22Rv1 (cell line): ENCODE measurements at regions not wholly inside any gene's neighbourhood (a gene's known extent, or its start where the extent isn't known, plus 50 kb on each side); places are given as distances from the start of the nearest gene placed in this dataset.

ENCODE experiments used
- H3K27ac ChIP-seq: fragments of 450-650 bp; 2 replicates; pipeline ENCODE4 v1.5.1; 2017
- ZFX ChIP-seq: fragments of 450-650 bp; IDR thresholded peaks from 2 replicates; pipeline ENCODE4 v1.6.1; 2017; ENCODE audit warnings: antibody characterized with exemption, borderline replicate concordance
- TF ChIP-seq, protein P1 (sequence below): fragments of 450-650 bp; IDR thresholded peaks from 2 replicates; pipeline ENCODE4 v1.5.1; 2017; ENCODE audit warnings: mild to moderate bottlenecking

GRCh38 chr18:40431071-40431985, 1523.7 kb upstream of the PIK3C3 start:
- H3K27ac ChIP-seq: peak overlapping the region; percentile 58
- TF ChIP-seq, protein P1, sequence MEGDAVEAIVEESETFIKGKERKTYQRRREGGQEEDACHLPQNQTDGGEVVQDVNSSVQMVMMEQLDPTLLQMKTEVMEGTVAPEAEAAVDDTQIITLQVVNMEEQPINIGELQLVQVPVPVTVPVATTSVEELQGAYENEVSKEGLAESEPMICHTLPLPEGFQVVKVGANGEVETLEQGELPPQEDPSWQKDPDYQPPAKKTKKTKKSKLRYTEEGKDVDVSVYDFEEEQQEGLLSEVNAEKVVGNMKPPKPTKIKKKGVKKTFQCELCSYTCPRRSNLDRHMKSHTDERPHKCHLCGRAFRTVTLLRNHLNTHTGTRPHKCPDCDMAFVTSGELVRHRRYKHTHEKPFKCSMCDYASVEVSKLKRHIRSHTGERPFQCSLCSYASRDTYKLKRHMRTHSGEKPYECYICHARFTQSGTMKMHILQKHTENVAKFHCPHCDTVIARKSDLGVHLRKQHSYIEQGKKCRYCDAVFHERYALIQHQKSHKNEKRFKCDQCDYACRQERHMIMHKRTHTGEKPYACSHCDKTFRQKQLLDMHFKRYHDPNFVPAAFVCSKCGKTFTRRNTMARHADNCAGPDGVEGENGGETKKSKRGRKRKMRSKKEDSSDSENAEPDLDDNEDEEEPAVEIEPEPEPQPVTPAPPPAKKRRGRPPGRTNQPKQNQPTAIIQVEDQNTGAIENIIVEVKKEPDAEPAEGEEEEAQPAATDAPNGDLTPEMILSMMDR: no peak

- TF ChIP-seq ZFX: no peak
- TF ChIP-seq, protein P1: no peak
- no peak overlapping the region for H3K27ac ChIP-seq
Measured at GRCh38 chr18:40423291-40423690, 1531.7 kb upstream of the PIK3C3 start.

DNA sequence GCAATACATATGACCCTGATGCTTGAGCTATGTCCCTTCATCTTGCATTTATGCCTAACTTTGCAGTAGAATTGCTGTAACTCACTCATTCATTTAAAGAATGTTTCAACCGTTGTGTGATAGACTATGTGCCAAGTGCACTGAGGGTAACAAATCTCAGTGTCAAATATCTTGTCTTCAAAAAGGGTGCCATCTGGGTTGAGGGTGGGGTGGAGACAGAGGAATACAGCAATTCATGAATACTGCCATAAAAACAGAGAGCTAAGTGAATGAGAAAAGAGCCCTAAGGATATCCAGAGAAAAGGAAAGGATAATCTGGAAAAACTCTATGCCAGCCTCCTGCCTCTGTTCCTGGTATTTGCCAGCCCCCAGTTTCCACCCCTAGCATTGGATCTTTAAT, 1534.4 kb upstream of the PIK3C3 start:
- TF ChIP-seq, protein P1: no peak
- TF ChIP-seq ZFX: no peak
- no peak overlapping the region for H3K27ac ChIP-seq

DNA sequence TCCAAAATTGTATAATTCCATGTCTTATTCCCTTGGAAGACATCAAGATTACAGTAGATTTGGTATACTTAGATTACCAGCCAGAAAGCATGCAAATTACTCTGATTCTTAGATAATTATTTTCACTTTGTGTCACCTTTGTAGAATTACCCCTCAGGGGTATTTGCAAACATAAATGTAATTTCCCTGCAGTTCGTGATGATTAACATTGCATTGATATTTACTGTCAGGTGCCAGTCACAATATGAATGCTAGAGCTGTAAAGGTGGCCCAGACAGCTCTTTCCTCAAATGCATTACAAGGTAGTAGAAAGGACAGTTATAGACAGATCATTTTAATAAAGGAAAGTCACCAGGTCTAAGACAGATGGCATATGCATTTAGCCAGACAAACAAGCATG, 1537.5 kb upstream of the PIK3C3 start:
- no peak overlapping the region for H3K27ac ChIP-seq
- no peak for TF ChIP-seq ZFX

GRCh38 chr18:40415821-40416220, 1539.2 kb upstream of the PIK3C3 start:
- TF ChIP-seq ZFX: no peak
- TF ChIP-seq, protein P1: no peak
- no peak overlapping the region for H3K27ac ChIP-seq

GRCh38 chr18:40415176-40415791, 1539.8 kb upstream of the PIK3C3 start:
- TF ChIP-seq, protein P1: no peak
- TF ChIP-seq ZFX: no peak
- no peak overlapping the region for H3K27ac ChIP-seq

DNA sequence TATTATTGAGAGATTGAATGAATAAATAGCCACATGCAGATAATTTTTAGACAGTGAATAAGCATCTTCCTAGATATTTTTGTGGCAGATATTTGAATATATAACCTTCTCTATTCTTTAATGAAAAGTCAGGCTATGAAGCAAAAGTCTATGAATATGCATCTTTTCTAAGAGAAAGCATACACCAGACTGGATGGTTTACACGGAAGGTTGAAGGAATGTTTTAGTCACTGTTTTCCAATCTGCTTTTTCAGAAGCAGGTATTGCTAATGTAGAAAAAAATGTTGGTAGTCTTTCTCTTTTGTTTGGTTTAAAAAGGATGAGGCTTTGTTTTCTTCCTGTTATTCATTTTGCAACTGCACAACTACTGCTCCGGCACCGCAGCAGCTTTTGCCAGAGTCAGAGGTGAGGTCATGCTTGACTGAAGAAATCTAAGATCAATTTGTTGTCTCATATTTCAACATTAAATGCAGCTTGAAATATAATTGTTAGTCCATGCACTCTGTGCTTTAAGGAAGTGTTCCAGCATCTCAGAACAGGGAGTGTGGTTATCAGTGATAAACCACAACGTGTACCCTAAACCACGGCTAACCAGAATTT, 1540.8 kb upstream of the PIK3C3 start:
- no peak for TF ChIP-seq ZFX
- TF ChIP-seq, protein P1: no peak

More for the DNA sequence above, 1540.8 kb upstream of the PIK3C3 start:
- H3K27ac ChIP-seq: no peak overlapping the region
